Thoracic aorta (tissue), 2 donors: ENCODE measurements at regions not wholly inside any gene's neighbourhood (a gene's known extent, or its start where the extent isn't known, plus 50 kb on each side); places are given as distances from the start of the nearest gene placed in this dataset.

Source experiments
- ATAC-seq: fragments of 150-250 bp; one replicate; pipeline ENCODE4 v1.8.0; 2017; ENCODE audit warnings: low read depth; ENCODE audit not compliant: insufficient number of reproducible peaks, low FRiP score
- DNase-seq: peaks from one replicate; pipeline ENCODE4 v3.0.0-alpha.2; 2020; ENCODE audit warnings: low spot score
- H3K27ac ChIP-seq, 2 donors: fragments of 200-600 bp; sonication (generic); 1 replicate in 1 of 2; 2 replicates in 1 of 2; pipeline ENCODE4 v1.5.1; 2016; ENCODE audit warnings: mild to moderate bottlenecking in 2 of 2, moderate library complexity in 2 of 2
- H3K27me3 ChIP-seq: fragments of 200-600 bp; sonication (generic); replicated peaks from 2 replicates; pipeline ENCODE4 v1.6.0; 2016; ENCODE audit warnings: mild to moderate bottlenecking; ENCODE audit not compliant: insufficient read depth
- H3K36me3 ChIP-seq: fragments of 200-600 bp; sonication (generic); one replicate; pipeline ENCODE4 v1.5.1; 2016
- H3K4me1 ChIP-seq, 2 donors: fragments of 200-600 bp; sonication (generic); 1 replicate in 1 of 2; 2 replicates in 1 of 2; pipeline versions ENCODE4 v1.5.1 to v1.6.0; 2016; ENCODE audit warnings: low read depth in 2 of 2, mild to moderate bottlenecking in 1 of 2; ENCODE audit not compliant: control insufficient read depth in 1 of 2
- H3K4me3 ChIP-seq: fragments of 200-600 bp; sonication (generic); 2 replicates; pipeline ENCODE4 v1.5.1; 2016; ENCODE audit warnings: mild to moderate bottlenecking
- H3K9me3 ChIP-seq: fragments of 200-600 bp; sonication (generic); 2 replicates; pipeline ENCODE4 v1.5.1; 2016
- TF ChIP-seq, protein P1 (sequence below): fragments of 200-600 bp; sonication (generic); IDR thresholded peaks from one replicate; pipeline ENCODE4 v1.5.1; 2019; ENCODE audit warnings: antibody characterized with exemption

GRCh38 chr7:95687759-95688343 is 84.5 kb upstream of the DYNC1I1 start:
- no peak for DNase-seq

GRCh38 chr7:95686109-95686508 is 86.2 kb upstream of the DYNC1I1 start:
- TF ChIP-seq, protein P1, sequence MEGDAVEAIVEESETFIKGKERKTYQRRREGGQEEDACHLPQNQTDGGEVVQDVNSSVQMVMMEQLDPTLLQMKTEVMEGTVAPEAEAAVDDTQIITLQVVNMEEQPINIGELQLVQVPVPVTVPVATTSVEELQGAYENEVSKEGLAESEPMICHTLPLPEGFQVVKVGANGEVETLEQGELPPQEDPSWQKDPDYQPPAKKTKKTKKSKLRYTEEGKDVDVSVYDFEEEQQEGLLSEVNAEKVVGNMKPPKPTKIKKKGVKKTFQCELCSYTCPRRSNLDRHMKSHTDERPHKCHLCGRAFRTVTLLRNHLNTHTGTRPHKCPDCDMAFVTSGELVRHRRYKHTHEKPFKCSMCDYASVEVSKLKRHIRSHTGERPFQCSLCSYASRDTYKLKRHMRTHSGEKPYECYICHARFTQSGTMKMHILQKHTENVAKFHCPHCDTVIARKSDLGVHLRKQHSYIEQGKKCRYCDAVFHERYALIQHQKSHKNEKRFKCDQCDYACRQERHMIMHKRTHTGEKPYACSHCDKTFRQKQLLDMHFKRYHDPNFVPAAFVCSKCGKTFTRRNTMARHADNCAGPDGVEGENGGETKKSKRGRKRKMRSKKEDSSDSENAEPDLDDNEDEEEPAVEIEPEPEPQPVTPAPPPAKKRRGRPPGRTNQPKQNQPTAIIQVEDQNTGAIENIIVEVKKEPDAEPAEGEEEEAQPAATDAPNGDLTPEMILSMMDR, result peak; percentile 64
- Histone ChIP-seq H3K27me3 (no peaks in the 10 kb centered on the region), H3K4me1 (peaks cover 0 to 4% of the 10 kb centered on the region in 2 donors), H3K9me3 (no peaks in the 10 kb centered on the region), H3K4me3 (no peak overlapping the region), H3K36me3 (no peaks in the 10 kb centered on the region), H3K27ac (no peak overlapping the region)
- ATAC-seq (peak; percentile 51), DNase-seq (peak; percentile 10)

More at GRCh38 chr7:95687759-95688343, 84.5 kb upstream of the DYNC1I1 start:
- H3K4me3 ChIP-seq, result no peak overlapping the region
- H3K4me1 ChIP-seq, result peaks cover 0 to 4% of the 10 kb centered on the region in 2 donors
- H3K27ac ChIP-seq, result no peak overlapping the region
- ATAC-seq, result no peak
- H3K27me3 ChIP-seq, result no peaks in the 10 kb centered on the region
- TF ChIP-seq, protein P1, result peak; percentile 35
- no peaks in the 10 kb centered on the region for H3K9me3 ChIP-seq
- no peaks in the 10 kb centered on the region for H3K36me3 ChIP-seq

GRCh38 chr7:95684505-95684904 is 87.8 kb upstream of the DYNC1I1 start:
- no peak overlapping the region for H3K27ac ChIP-seq
- ATAC-seq, result no peak

DNA sequence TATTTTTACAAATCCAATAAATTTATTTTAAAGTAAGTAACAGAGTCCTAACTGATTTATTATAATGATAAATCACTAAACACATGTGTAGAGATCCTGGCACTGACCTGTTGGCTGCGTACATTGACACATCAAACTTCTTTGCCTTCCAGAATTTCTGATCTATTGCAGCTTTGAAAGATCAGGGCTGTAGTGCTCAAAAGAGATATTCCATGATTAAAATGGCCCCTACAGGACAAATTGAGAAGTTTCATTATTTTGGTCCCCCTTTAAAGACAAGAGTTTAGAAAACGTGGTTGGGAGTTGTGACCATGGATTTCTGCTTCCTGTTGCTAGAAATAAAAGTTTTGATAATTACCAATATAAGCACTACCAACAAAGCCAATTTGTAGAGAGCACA is 87.7 kb upstream of the PDK4 start:
- Histone ChIP-seq H3K4me1 (no peaks in the 10 kb centered on the region), H3K27ac (no peak overlapping the region), H3K27me3 (no peaks in the 10 kb centered on the region), H3K4me3 (no peak overlapping the region), H3K36me3 (no peaks in the 10 kb centered on the region), H3K9me3 (no peaks in the 10 kb centered on the region)
- TF ChIP-seq, protein P1, result peak; percentile 57
- DNase-seq (no peak), ATAC-seq (peak; percentile 49)

More at GRCh38 chr7:95684505-95684904, 87.8 kb upstream of the DYNC1I1 start:
- no peaks in the 10 kb centered on the region for H3K27me3 ChIP-seq
- no peaks in the 10 kb centered on the region for H3K4me1 ChIP-seq
- TF ChIP-seq, protein P1, result no peak
- no peak for DNase-seq
- no peak overlapping the region for H3K4me3 ChIP-seq
- H3K36me3 ChIP-seq, result no peaks in the 10 kb centered on the region
- no peaks in the 10 kb centered on the region for H3K9me3 ChIP-seq

- TF ChIP-seq, protein P1, result no peak
- no peak for ATAC-seq
These were observed 86.6 kb upstream of the PDK4 start for GRCh38 chr7:95682913-95683312.

More at GRCh38 chr7:95682913-95683312, 86.6 kb upstream of the PDK4 start:
- no peak for DNase-seq
- Histone ChIP-seq H3K36me3 (no peaks in the 10 kb centered on the region), H3K4me1 (no peaks in the 10 kb centered on the region), H3K27me3 (no peaks in the 10 kb centered on the region), H3K4me3 (no peak overlapping the region), H3K9me3 (no peaks in the 10 kb centered on the region), H3K27ac (no peak overlapping the region)
